ENCODE measurements at regions not wholly inside any gene's neighbourhood (a gene's known extent, or its start where the extent isn't known, plus 50 kb on each side); places are given as distances from the start of the nearest gene placed in this dataset.

GRCh38 chr1:96987186-96987703, 265.7 kb downstream of the PTBP2 start:
- ChIA-PET POLR2A (no interaction called here), CTCF (no interaction called here)
- DNase-seq (ENCODE audit: extremely low spot score): no peak
- TF ChIP-seq LEF1 (IDR thresholded peaks at IDR 0.05; ENCODE audit: borderline replicate concordance) (no peak), SUZ12 (IDR thresholded peaks at IDR 0.05) (no peak), HDGF (IDR thresholded peaks at IDR 0.05; ENCODE audit: borderline replicate concordance) (no peak), FOXK2 (IDR thresholded peaks at IDR 0.05) (no peak), BHLHE40 (IDR thresholded peaks at IDR 0.05; ENCODE audit: borderline replicate concordance) (no peak), FOXM1 (IDR thresholded peaks at IDR 0.05; ENCODE audit: borderline replicate concordance) (no peak), CTBP1 (IDR thresholded peaks at IDR 0.05; ENCODE audit: borderline replicate concordance) (no peak), PKNOX1 (IDR thresholded peaks at IDR 0.05) (no peak), FOXA1 (IDR thresholded peaks at IDR 0.05) (no peak), L3MBTL2 (conservative IDR thresholded peaks at IDR 0.05) (no peak), ZNF384 (IDR thresholded peaks at IDR 0.05) (no peak), TARDBP (IDR thresholded peaks at IDR 0.05) (no peak), ELF4 (IDR thresholded peaks at IDR 0.05) (no peak), ARNT (IDR thresholded peaks at IDR 0.05) (no peak), NFRKB (IDR thresholded peaks at IDR 0.05) (no peak), SP1 (IDR thresholded peaks at IDR 0.05) (no peak)

- no peak for DNase-seq (ENCODE audit: extremely low spot score)
- POLR2A ChIA-PET: no interaction called here
Measured at GRCh38 chr1:96989302-96989701, 267.7 kb downstream of the PTBP2 start.

GRCh38 chr1:96990136-96990535, 268.6 kb downstream of the PTBP2 start:
- POLR2A ChIA-PET: no interaction called here
- no peak for DNase-seq (ENCODE audit: extremely low spot score)
- CTCF ChIA-PET: no interaction called here
- no peak for TF ChIP-seq L3MBTL2 (conservative IDR thresholded peaks at IDR 0.05)
- TF ChIP-seq TARDBP (IDR thresholded peaks at IDR 0.05): no peak
- no peak for TF ChIP-seq LEF1 (IDR thresholded peaks at IDR 0.05; ENCODE audit: borderline replicate concordance)
- TF ChIP-seq NFRKB (IDR thresholded peaks at IDR 0.05): no peak
- TF ChIP-seq FOXK2 (IDR thresholded peaks at IDR 0.05): no peak
- TF ChIP-seq ARNT (IDR thresholded peaks at IDR 0.05): no peak
- no peak for TF ChIP-seq FOXA1 (IDR thresholded peaks at IDR 0.05)
- TF ChIP-seq FOXM1 (IDR thresholded peaks at IDR 0.05; ENCODE audit: borderline replicate concordance): no peak
- TF ChIP-seq SP1 (IDR thresholded peaks at IDR 0.05): no peak
- no peak for TF ChIP-seq ZNF384 (IDR thresholded peaks at IDR 0.05)
- no peak for TF ChIP-seq BHLHE40 (IDR thresholded peaks at IDR 0.05; ENCODE audit: borderline replicate concordance)
- no peak for TF ChIP-seq ELF4 (IDR thresholded peaks at IDR 0.05)
- TF ChIP-seq SUZ12 (IDR thresholded peaks at IDR 0.05): no peak
- no peak for TF ChIP-seq CTBP1 (IDR thresholded peaks at IDR 0.05; ENCODE audit: borderline replicate concordance)
- no peak for TF ChIP-seq PKNOX1 (IDR thresholded peaks at IDR 0.05)
- no peak for TF ChIP-seq HDGF (IDR thresholded peaks at IDR 0.05; ENCODE audit: borderline replicate concordance)

More at GRCh38 chr1:96989302-96989701, 267.7 kb downstream of the PTBP2 start:
- CTCF ChIA-PET: no interaction called here
- TF ChIP-seq FOXA1 (IDR thresholded peaks at IDR 0.05) (no peak), ELF4 (IDR thresholded peaks at IDR 0.05) (no peak), PKNOX1 (IDR thresholded peaks at IDR 0.05) (no peak), ZNF384 (IDR thresholded peaks at IDR 0.05) (no peak), FOXK2 (IDR thresholded peaks at IDR 0.05) (no peak), ARNT (IDR thresholded peaks at IDR 0.05) (no peak), TARDBP (IDR thresholded peaks at IDR 0.05) (no peak), NFRKB (IDR thresholded peaks at IDR 0.05) (no peak), LEF1 (IDR thresholded peaks at IDR 0.05; ENCODE audit: borderline replicate concordance) (no peak), SUZ12 (IDR thresholded peaks at IDR 0.05) (no peak), SP1 (IDR thresholded peaks at IDR 0.05) (no peak), HDGF (IDR thresholded peaks at IDR 0.05; ENCODE audit: borderline replicate concordance) (no peak), CTBP1 (IDR thresholded peaks at IDR 0.05; ENCODE audit: borderline replicate concordance) (no peak), FOXM1 (IDR thresholded peaks at IDR 0.05; ENCODE audit: borderline replicate concordance) (no peak)

GRCh38 chr1:96991261-96991660, 269.7 kb downstream of the PTBP2 start:
- CTCF ChIA-PET: no interaction called here

GRCh38 chr1:96992871-96993270, 271.3 kb downstream of the PTBP2 start:
- POLR2A ChIA-PET: no interaction called here
- DNase-seq (ENCODE audit: extremely low spot score): no peak
- CTCF ChIA-PET: no interaction called here
- TF ChIP-seq FOXA1 (IDR thresholded peaks at IDR 0.05) (no peak), SUZ12 (IDR thresholded peaks at IDR 0.05) (no peak)

More at GRCh38 chr1:96991261-96991660, 269.7 kb downstream of the PTBP2 start:
- TF ChIP-seq ELF4 (IDR thresholded peaks at IDR 0.05) (no peak), NFRKB (IDR thresholded peaks at IDR 0.05) (no peak), ARNT (IDR thresholded peaks at IDR 0.05) (no peak), LEF1 (IDR thresholded peaks at IDR 0.05; ENCODE audit: borderline replicate concordance) (no peak), FOXA1 (IDR thresholded peaks at IDR 0.05) (no peak), FOXK2 (IDR thresholded peaks at IDR 0.05) (no peak), BHLHE40 (IDR thresholded peaks at IDR 0.05; ENCODE audit: borderline replicate concordance) (no peak), SP1 (IDR thresholded peaks at IDR 0.05) (no peak), CTBP1 (IDR thresholded peaks at IDR 0.05; ENCODE audit: borderline replicate concordance) (no peak), TARDBP (IDR thresholded peaks at IDR 0.05) (no peak)
- POLR2A ChIA-PET: no interaction called here
- no peak for DNase-seq (ENCODE audit: extremely low spot score)

GRCh38 chr1:96995351-96995750, 273.8 kb downstream of the PTBP2 start:
- no peak for DNase-seq (ENCODE audit: extremely low spot score)
- ChIA-PET CTCF (interaction anchor here (0.8 kb wide), 1 partner anchor 16 kb away, joined by 3 read pairs; no protein-coding TSS in a partner anchor), POLR2A (no interaction called here)
- TF ChIP-seq FOXK2 (IDR thresholded peaks at IDR 0.05) (no peak), HDGF (IDR thresholded peaks at IDR 0.05; ENCODE audit: borderline replicate concordance) (no peak), FOXM1 (IDR thresholded peaks at IDR 0.05; ENCODE audit: borderline replicate concordance) (no peak), ZNF384 (IDR thresholded peaks at IDR 0.05) (no peak)
